ENCODE measurements at regions not wholly inside any gene's neighbourhood (a gene's known extent, or its start where the extent isn't known, plus 50 kb on each side); places are given as distances from the start of the nearest gene placed in this dataset.

DNA sequence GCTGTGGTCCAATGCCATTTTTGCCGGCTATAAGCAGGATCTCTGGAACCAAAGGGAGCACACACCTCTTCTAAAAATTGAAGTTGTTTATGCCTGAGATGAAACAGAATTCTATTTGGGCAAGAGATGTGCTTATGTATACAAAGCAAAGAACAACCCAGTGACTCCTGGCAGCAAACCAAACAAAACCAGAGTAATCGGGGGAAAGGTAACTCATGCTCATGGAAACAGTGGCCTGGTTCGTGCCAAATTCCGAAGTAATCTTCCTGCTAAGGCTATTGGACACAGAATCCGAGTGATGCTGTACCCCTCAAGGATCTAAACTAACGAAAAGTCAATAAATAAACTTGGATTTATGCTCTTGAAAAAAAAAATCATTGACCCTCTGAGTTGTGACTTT is 178.7 kb downstream of the CEMIP2 start:
- Histone ChIP-seq H3K27me3 (replicated peaks; ENCODE audit: control insufficient read depth, insufficient read depth, low read length) (no peaks in the 10 kb centered on the region), H3K36me3 (ENCODE audit: control insufficient read depth, insufficient read depth, low read length) (no peaks in the 10 kb centered on the region), H3K4me3 (replicated peaks; ENCODE audit: low read depth, low read length) (no peak overlapping the region)
- TF ChIP-seq CTCF (IDR thresholded peaks at IDR 0.05; ENCODE audit: insufficient read depth, low read length, poor library complexity, severe bottlenecking) = no peak
- DNase-seq (ENCODE audit: extremely low read depth, insufficient read length) = no peak

- no peaks in the 10 kb centered on the region for H3K27me3 ChIP-seq (replicated peaks; ENCODE audit: control insufficient read depth, insufficient read depth, low read length)
- DNase-seq (ENCODE audit: extremely low read depth, insufficient read length) = no peak
- TF ChIP-seq CTCF (IDR thresholded peaks at IDR 0.05; ENCODE audit: insufficient read depth, low read length, poor library complexity, severe bottlenecking) = no peak
- no peak overlapping the region for H3K4me3 ChIP-seq (replicated peaks; ENCODE audit: low read depth, low read length)
- no peaks in the 10 kb centered on the region for H3K36me3 ChIP-seq (ENCODE audit: control insufficient read depth, insufficient read depth, low read length)
These were observed 180.5 kb downstream of the CEMIP2 start for GRCh38 chr9:71587576-71588362.

- H3K27me3 ChIP-seq (replicated peaks; ENCODE audit: control insufficient read depth, insufficient read depth, low read length) = no peaks in the 10 kb centered on the region
These were observed 184.5 kb downstream of the CEMIP2 start for GRCh38 chr9:71583792-71584191.

GRCh38 chr9:71582347-71582746 is 186.0 kb downstream of the CEMIP2 start:
- no peaks in the 10 kb centered on the region for H3K36me3 ChIP-seq (ENCODE audit: control insufficient read depth, insufficient read depth, low read length)
- no peaks in the 10 kb centered on the region for H3K27me3 ChIP-seq (replicated peaks; ENCODE audit: control insufficient read depth, insufficient read depth, low read length)
- DNase-seq (ENCODE audit: extremely low read depth, insufficient read length) = no peak
- H3K4me3 ChIP-seq (replicated peaks; ENCODE audit: low read depth, low read length) = no peak overlapping the region
- TF ChIP-seq CTCF (IDR thresholded peaks at IDR 0.05; ENCODE audit: insufficient read depth, low read length, poor library complexity, severe bottlenecking) = no peak

More at GRCh38 chr9:71583792-71584191, 184.5 kb downstream of the CEMIP2 start:
- no peak for TF ChIP-seq CTCF (IDR thresholded peaks at IDR 0.05; ENCODE audit: insufficient read depth, low read length, poor library complexity, severe bottlenecking)
- DNase-seq (ENCODE audit: extremely low read depth, insufficient read length) = no peak
- H3K36me3 ChIP-seq (ENCODE audit: control insufficient read depth, insufficient read depth, low read length) = no peaks in the 10 kb centered on the region
- no peak overlapping the region for H3K4me3 ChIP-seq (replicated peaks; ENCODE audit: low read depth, low read length)

GRCh38 chr9:71581101-71581500 is 187.2 kb downstream of the CEMIP2 start:
- Histone ChIP-seq H3K27me3 (replicated peaks; ENCODE audit: control insufficient read depth, insufficient read depth, low read length) (no peaks in the 10 kb centered on the region), H3K36me3 (ENCODE audit: control insufficient read depth, insufficient read depth, low read length) (no peaks in the 10 kb centered on the region), H3K4me3 (replicated peaks; ENCODE audit: low read depth, low read length) (no peak overlapping the region)
- DNase-seq (ENCODE audit: extremely low read depth, insufficient read length) = no peak
- no peak for TF ChIP-seq CTCF (IDR thresholded peaks at IDR 0.05; ENCODE audit: insufficient read depth, low read length, poor library complexity, severe bottlenecking)

All from GM06990 (cell line).